ENCODE measurements at regions not wholly inside any gene's neighbourhood (a gene's known extent, or its start where the extent isn't known, plus 50 kb on each side); places are given as distances from the start of the nearest gene placed in this dataset.

DNA sequence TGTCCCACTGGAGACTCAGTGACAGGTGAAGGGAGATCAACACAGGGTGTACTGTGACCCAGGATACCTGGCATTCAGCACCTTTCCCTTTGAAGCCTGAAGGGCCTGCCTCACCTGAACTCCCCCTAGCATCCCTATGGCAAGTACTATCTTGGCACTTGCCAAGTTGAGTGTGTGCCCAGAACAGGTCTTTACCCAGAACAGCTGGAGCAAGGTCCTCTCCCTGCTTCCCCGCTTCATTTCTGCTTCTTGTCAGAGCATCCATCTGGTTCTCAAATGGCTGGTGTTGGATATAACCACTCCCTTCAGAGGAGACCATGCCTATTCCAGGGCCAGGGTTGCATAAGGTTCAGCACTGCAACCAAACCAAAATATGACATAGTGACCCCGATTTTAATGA, 73.0 kb downstream of the FAM43A start:
- Mint-ChIP-seq H3K27me3 (peaks cover 3% of the 10 kb centered on the region), H3K4me1 (no peaks in the 10 kb centered on the region), H3K4me3 (no peak overlapping the region), H3K36me3 (no peaks in the 10 kb centered on the region), H3K27ac (no peak overlapping the region), H3K9me3 (no peaks in the 10 kb centered on the region)
- no peak for DNase-seq

DNA sequence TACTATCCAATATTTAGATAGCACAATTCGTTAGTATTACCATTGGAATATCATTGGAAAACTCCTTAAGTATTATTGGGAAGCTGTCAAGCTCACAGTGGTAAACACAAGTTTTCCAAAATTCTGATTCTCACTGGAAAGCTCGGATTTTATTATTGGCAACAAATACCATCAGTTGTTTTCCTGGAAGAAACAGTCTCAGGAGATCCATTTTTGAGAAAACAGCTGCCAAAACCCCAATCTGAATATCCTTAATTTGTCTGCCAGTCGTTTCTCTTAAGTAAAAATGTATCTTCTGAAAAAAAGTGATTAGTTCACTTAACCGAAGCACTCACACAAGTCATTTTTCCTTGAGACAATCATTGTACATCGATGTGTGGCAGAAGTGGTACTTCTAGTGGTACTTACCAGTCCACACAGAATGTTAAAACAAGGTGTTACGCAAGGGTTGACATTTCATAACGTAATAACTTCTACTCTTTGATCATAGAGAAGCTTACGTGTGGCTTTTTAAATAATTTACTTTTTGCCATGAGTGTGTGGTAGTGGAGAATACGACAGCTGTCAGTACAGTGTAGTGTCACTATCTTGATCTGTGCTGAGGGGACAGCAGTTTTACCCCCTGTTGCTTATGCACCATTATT, 74.9 kb downstream of the FAM43A start:
- no peak for DNase-seq
- Mint-ChIP-seq H3K4me1 (no peaks in the 10 kb centered on the region), H3K9me3 (no peaks in the 10 kb centered on the region)

GRCh38 chr3:194761384-194761783, 75.7 kb downstream of the FAM43A start:
- H3K27ac Mint-ChIP-seq = no peak overlapping the region
- DNase-seq = no peak
- H3K36me3 Mint-ChIP-seq = no peaks in the 10 kb centered on the region
- H3K27me3 Mint-ChIP-seq = peaks cover 6% of the 10 kb centered on the region
- no peaks in the 10 kb centered on the region for H3K4me1 Mint-ChIP-seq
- no peak overlapping the region for H3K4me3 Mint-ChIP-seq
- no peaks in the 10 kb centered on the region for H3K9me3 Mint-ChIP-seq

More for the DNA sequence above, 74.9 kb downstream of the FAM43A start:
- peaks cover 6% of the 10 kb centered on the region for H3K27me3 Mint-ChIP-seq
- no peak overlapping the region for H3K27ac Mint-ChIP-seq
- no peak overlapping the region for H3K4me3 Mint-ChIP-seq
- H3K36me3 Mint-ChIP-seq = no peaks in the 10 kb centered on the region

GRCh38 chr3:194766845-194767244, 81.2 kb downstream of the FAM43A start:
- Mint-ChIP-seq H3K27ac (no peak overlapping the region), H3K9me3 (no peaks in the 10 kb centered on the region), H3K27me3 (peaks cover 7% of the 10 kb centered on the region), H3K4me1 (peaks cover 17% of the 10 kb centered on the region), H3K4me3 (no peak overlapping the region), H3K36me3 (no peaks in the 10 kb centered on the region)
- no peak for DNase-seq

DNA sequence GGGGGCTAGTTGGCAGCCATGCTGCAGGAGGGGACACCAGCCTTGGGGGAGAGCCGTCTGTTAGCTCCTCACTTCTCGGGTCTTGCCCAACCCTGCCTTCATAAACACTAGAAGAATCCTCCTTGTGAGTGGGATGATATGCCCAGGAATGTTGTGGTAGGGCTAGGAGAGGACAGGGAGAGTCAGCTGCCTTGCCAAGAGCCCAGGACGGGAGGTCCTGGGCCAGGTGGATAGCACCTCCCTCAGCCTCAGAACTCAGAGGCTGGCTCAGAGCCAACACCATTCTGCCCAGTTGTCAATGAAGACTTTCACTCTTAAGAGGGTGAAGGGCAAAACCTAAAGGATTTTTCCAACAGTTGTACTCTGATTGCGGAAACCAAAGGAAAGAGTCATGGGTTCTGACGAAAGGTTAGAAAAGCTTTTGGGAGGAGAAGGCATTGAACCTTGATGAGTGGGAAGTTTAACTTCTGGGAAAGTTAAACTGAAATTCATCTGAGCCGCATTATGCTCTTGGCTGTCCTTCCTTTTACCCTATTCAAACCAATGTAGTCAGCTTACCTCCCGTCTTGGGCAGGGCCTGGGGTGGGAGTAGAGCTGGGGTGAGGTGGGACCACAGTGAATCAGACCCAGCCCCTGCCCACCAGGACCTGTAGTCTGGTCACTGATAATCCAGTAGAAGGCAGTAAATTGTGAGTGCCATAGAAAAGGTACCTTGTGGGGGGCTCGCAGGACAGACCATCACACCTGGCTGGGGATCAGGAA, 81.9 kb downstream of the FAM43A start:
- Mint-ChIP-seq H3K27ac (no peak overlapping the region), H3K4me3 (no peak overlapping the region), H3K36me3 (no peaks in the 10 kb centered on the region), H3K9me3 (no peaks in the 10 kb centered on the region), H3K4me1 (peaks cover 17% of the 10 kb centered on the region), H3K27me3 (peaks cover 8% of the 10 kb centered on the region)
- DNase-seq = no peak

DNA sequence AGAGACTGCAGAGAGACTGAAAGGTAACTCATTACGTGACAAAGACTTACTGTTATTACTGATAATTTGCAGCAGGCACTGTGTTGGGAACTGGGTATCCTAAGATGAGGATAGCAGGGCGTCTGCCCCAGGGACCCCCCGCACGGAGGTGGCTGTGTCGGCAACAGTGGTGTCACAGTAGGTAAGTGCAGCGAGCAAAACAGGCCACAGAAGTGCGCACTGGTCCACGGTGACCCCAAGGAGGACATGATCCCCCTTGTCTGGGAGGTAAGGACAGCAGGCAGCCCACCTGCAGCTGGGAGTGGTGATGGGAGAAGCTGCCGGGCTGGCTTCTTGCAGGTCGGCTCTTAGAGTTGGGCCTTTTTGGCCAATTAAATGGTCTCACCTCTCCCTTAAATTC, 82.9 kb downstream of the FAM43A start:
- peak overlapping the region; percentile 87 for H3K27ac Mint-ChIP-seq
- no peaks in the 10 kb centered on the region for H3K9me3 Mint-ChIP-seq
- H3K4me1 Mint-ChIP-seq = peaks cover 17% of the 10 kb centered on the region
- no peaks in the 10 kb centered on the region for H3K36me3 Mint-ChIP-seq
- no peak for DNase-seq
- peak overlapping the region; percentile 73 for H3K4me3 Mint-ChIP-seq
- peaks cover 8% of the 10 kb centered on the region for H3K27me3 Mint-ChIP-seq

- peaks cover 8% of the 10 kb centered on the region for H3K27me3 Mint-ChIP-seq
- no peaks in the 10 kb centered on the region for H3K36me3 Mint-ChIP-seq
- no peaks in the 10 kb centered on the region for H3K9me3 Mint-ChIP-seq
- peaks cover 17% of the 10 kb centered on the region for H3K4me1 Mint-ChIP-seq
- peak overlapping the region; percentile 87 for H3K27ac Mint-ChIP-seq
- H3K4me3 Mint-ChIP-seq = peak overlapping the region; percentile 78
- peak; percentile 81 for DNase-seq
Measured at GRCh38 chr3:194769020-194769643, 83.4 kb downstream of the FAM43A start.

DNA sequence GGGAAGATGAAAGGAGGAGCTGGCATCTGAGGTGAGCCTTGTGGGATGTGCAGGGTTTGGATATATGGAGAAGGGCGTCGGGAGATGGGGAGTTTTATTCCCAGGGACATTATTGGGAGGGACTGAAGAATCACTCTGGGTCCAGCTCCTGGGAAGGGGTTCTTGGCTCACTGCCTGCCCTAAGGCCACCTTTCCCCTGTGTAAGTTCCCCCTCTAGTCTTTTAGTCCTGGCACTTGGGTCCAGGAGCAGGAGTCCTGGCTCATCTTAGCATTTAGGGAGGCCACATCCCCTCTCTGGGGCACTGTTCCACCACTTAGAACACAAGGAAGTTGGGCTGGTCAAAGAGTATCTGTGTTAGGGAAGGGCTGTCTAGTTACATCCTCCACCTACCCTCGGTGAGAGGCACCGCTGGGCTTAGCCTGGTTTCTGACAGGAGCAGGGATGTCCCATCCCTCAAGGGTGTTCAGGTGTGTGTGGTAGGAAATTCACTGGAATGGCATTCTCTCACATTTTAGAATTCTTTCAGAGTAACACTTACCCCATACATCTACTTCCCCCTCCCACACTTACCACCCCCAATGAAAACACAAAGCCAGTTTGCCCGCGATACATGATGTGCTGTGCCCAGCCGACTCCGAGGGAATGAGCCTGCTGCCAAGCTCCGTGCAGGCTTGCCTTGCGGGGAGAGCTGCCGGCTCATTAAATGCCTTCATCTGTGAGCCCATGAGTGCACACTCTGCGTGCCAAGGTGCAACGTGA, 86.7 kb downstream of the FAM43A start:
- H3K4me1 Mint-ChIP-seq = peaks cover 12% of the 10 kb centered on the region
- no peak for DNase-seq
- no peak overlapping the region for H3K27ac Mint-ChIP-seq

GRCh38 chr3:194773216-194773615, 87.5 kb downstream of the FAM43A start:
- Mint-ChIP-seq H3K9me3 (no peaks in the 10 kb centered on the region), H3K27me3 (peaks cover 11% of the 10 kb centered on the region), H3K4me3 (no peak overlapping the region), H3K27ac (no peak overlapping the region), H3K36me3 (no peaks in the 10 kb centered on the region), H3K4me1 (peaks cover 10% of the 10 kb centered on the region)
- no peak for DNase-seq

More for the DNA sequence above, 86.7 kb downstream of the FAM43A start:
- no peaks in the 10 kb centered on the region for H3K9me3 Mint-ChIP-seq
- H3K4me3 Mint-ChIP-seq = no peak overlapping the region
- peaks cover 11% of the 10 kb centered on the region for H3K27me3 Mint-ChIP-seq
- H3K36me3 Mint-ChIP-seq = no peaks in the 10 kb centered on the region

- Mint-ChIP-seq H3K4me3 (no peak overlapping the region), H3K9me3 (no peaks in the 10 kb centered on the region), H3K4me1 (peaks cover 4% of the 10 kb centered on the region), H3K36me3 (no peaks in the 10 kb centered on the region), H3K27me3 (peaks cover 11% of the 10 kb centered on the region), H3K27ac (no peak overlapping the region)
- DNase-seq = no peak
Measured at GRCh38 chr3:194773771-194774455, 88.2 kb downstream of the FAM43A start.

- H3K4me3 Mint-ChIP-seq = no peak overlapping the region
- no peaks in the 10 kb centered on the region for H3K4me1 Mint-ChIP-seq
- peaks cover 18% of the 10 kb centered on the region for H3K27me3 Mint-ChIP-seq
- no peaks in the 10 kb centered on the region for H3K9me3 Mint-ChIP-seq
- no peak for DNase-seq
- H3K27ac Mint-ChIP-seq = no peak overlapping the region
- H3K36me3 Mint-ChIP-seq = no peaks in the 10 kb centered on the region
Measured at GRCh38 chr3:194775266-194775665, 89.6 kb downstream of the FAM43A start.

- Mint-ChIP-seq H3K27me3 (peaks cover 19% of the 10 kb centered on the region), H3K27ac (no peak overlapping the region), H3K4me3 (no peak overlapping the region), H3K9me3 (no peaks in the 10 kb centered on the region), H3K36me3 (no peaks in the 10 kb centered on the region), H3K4me1 (no peaks in the 10 kb centered on the region)
- DNase-seq = no peak
Measured at GRCh38 chr3:194775731-194776130, 90.0 kb downstream of the FAM43A start.

DNA sequence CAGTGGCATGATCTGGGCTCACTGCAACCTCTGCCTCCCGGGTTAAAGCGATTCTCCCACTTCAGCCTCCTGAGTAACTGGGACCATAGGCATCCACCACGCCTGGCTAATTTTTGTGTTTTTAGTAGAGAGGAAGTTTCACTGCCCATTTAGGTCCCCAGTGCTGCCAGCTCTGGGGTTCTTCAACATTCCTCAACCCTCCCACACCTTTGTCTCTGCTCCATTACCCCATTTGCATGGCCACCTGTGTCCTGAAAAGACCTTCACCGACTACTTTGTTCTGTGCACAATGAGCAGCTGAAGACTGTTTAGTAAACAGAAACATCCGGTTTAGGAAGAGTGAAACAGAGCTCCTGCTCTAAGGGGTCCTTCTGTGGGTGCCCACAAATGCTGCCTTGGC, 92.0 kb downstream of the FAM43A start:
- H3K4me3 Mint-ChIP-seq = no peak overlapping the region
- H3K27ac Mint-ChIP-seq = no peak overlapping the region
- no peaks in the 10 kb centered on the region for H3K9me3 Mint-ChIP-seq
- no peak for DNase-seq
- H3K4me1 Mint-ChIP-seq = no peaks in the 10 kb centered on the region
- peaks cover 14% of the 10 kb centered on the region for H3K27me3 Mint-ChIP-seq
- no peaks in the 10 kb centered on the region for H3K36me3 Mint-ChIP-seq

GRCh38 chr3:194779729-194780224, 94.1 kb downstream of the FAM43A start:
- no peaks in the 10 kb centered on the region for H3K36me3 Mint-ChIP-seq
- no peaks in the 10 kb centered on the region for H3K4me1 Mint-ChIP-seq
- DNase-seq = no peak
- H3K27ac Mint-ChIP-seq = no peak overlapping the region
- H3K4me3 Mint-ChIP-seq = no peak overlapping the region
- no peaks in the 10 kb centered on the region for H3K9me3 Mint-ChIP-seq
- H3K27me3 Mint-ChIP-seq = peaks cover 14% of the 10 kb centered on the region

All from activated naive CD8-positive, alpha-beta T cell treated with anti-CD3 and anti-CD28 coated beads for 36 hours (primary cell).